Epithelial cell of esophagus (primary cell): ENCODE measurements at regions not wholly inside any gene's neighbourhood (a gene's known extent, or its start where the extent isn't known, plus 50 kb on each side); places are given as distances from the start of the nearest gene placed in this dataset.

Experiments
- DNase-seq: peaks from one replicate; pipeline ENCODE4 v3.0.0; 2010; ENCODE audit warnings: low read depth
- H3K4me3 ChIP-seq: 2 replicates; pipeline ENCODE4 v1.5.1; 2011; ENCODE audit warnings: mild to moderate bottlenecking, low read length, control low read depth
- TF ChIP-seq, protein P1 (sequence below): IDR thresholded peaks from 2 replicates; pipeline ENCODE4 v1.5.1; 2011; ENCODE audit warnings: low read depth, mild to moderate bottlenecking, low read length, control low read depth, inconsistent platforms; ENCODE audit not compliant: insufficient read depth; ENCODE audit errors: missing control alignments

DNA sequence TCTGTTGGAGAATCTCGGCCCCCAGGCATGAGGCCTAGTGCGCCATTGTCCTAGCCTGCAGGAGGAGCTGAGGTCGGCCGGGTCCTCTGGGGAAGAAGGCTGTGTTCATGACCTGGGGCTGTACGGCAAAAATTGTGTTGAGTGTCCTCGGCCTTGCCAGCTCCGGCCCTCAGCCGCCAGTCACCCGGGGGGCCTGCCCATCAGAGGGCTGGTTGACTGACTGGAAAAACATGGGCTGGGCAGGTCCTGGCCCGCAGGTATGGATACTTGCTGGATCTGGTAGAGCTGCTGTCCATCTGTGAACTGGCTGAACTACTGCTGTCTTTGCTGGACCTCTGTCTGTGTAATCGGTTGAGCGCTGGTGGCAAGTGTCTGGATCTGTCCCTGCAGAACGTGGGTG, 136.7 kb upstream of the GAS1 start:
- TF ChIP-seq, protein P1, sequence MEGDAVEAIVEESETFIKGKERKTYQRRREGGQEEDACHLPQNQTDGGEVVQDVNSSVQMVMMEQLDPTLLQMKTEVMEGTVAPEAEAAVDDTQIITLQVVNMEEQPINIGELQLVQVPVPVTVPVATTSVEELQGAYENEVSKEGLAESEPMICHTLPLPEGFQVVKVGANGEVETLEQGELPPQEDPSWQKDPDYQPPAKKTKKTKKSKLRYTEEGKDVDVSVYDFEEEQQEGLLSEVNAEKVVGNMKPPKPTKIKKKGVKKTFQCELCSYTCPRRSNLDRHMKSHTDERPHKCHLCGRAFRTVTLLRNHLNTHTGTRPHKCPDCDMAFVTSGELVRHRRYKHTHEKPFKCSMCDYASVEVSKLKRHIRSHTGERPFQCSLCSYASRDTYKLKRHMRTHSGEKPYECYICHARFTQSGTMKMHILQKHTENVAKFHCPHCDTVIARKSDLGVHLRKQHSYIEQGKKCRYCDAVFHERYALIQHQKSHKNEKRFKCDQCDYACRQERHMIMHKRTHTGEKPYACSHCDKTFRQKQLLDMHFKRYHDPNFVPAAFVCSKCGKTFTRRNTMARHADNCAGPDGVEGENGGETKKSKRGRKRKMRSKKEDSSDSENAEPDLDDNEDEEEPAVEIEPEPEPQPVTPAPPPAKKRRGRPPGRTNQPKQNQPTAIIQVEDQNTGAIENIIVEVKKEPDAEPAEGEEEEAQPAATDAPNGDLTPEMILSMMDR, result no peak
- DNase-seq, result no peak

DNA sequence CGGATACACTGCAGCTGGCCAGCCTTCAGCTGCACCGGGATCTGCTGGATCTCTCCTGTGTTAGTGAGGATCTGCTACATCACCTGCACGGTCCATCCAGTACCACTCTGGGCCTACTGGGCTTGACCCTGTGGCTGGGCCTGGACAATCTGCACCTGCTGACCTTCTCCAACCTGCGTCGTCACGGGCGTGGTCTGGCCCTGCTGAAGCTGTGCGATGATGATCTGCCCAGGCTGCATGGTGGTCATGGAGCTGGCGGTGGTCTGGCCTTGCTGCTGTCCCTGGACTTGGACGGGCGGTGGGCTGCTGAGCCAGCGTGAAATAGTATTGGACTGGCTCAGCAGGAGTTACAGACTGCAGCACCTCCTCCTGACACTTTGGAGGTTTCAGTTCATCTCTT, 137.1 kb upstream of the GAS1 start:
- TF ChIP-seq, protein P1, result no peak
- no peak for DNase-seq
- no peak overlapping the region for H3K4me3 ChIP-seq

More for the DNA sequence above, 136.7 kb upstream of the GAS1 start:
- H3K4me3 ChIP-seq, result no peak overlapping the region

DNA sequence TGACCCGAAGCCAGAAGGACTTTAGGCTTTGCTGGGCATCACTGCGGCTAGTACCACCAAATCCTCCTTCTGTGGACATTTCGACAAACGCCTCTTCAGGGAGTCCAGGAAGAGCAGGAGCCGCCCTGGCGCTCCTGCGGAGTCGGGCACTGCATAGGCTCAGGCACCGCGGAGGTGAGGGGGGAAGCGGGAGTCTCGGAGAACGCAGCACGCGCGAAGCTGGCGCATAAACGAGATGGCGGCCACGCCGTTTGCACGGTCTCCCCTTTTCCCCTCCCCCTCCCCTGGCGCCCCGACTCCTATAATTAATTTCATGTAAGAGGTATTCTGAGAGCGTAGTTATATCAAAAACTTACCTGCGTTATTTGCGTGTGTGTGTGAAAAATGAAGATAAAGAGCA, 137.8 kb upstream of the GAS1 start:
- TF ChIP-seq, protein P1, result no peak
- no peak for DNase-seq

DNA sequence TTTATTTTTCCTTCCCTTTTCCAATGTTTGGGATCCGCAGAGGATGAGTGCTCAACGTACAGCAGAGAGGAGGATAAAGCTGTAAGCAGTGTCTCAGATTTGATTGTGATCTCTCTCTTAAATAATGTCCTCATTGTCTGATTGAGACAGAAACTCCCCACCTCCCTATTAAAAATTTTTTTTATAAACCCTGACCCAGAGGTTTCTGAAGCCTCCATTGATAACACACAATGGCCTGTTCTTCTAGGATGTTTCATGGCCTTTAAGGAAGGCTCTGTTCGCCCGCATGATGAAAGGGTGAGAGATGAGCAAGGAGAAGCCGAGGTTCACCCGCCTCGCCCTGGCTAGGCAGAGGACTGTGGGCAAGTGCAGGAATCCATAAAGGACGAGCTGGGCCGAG, 138.2 kb upstream of the GAS1 start:
- DNase-seq, result no peak
- TF ChIP-seq, protein P1, result no peak
- no peak overlapping the region for H3K4me3 ChIP-seq

More for the DNA sequence above, 137.8 kb upstream of the GAS1 start:
- H3K4me3 ChIP-seq, result no peak overlapping the region

DNA sequence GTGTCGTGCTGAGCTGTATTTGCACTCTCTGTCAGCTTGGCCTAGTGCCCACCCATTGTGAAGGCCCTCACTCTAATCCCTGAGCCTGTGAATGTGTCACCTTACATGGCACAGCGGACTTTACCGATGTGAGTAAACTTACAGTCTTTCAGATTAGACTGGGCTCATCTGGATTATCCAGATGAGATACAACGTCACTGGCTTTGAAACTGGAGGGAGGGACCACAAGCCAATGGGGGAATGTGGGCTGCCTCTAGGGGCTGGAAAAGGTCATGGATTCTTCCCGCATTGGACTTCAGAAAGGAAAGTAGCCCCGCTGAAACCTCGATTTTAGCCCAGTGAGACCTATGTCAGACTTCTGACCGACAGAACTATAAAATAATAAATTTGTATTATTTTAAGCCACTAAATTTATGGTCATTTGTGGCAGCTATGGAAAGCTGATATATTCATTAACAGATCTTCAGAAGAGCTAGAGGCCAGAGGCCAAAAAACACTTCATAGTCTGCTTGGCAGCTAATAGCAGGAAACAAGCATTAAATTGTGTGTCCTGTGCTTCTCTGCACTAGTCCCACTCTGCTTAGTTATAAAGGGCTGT, 139.0 kb upstream of the GAS1 start:
- H3K4me3 ChIP-seq, result no peak overlapping the region
- DNase-seq, result no peak
- TF ChIP-seq, protein P1, result no peak

DNA sequence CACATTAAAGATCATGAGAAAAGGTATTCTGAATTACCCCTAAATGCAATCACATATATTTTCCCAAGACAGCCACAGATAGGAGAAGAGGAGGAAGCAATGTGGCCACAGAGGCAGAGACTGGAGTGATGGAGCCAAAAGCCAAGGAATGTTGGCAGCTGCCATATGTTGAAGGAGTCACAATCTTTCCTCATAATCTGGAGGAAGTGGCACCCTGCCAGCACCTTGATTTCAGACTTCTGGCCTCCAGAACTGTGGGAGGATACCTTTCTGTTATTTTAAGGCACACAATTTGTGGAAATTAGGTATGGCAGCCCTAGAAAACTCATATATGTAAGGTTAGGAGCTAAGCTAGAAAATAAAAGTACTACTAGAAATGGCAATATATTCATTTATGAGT, 139.9 kb upstream of the GAS1 start:
- no peak overlapping the region for H3K4me3 ChIP-seq
- DNase-seq, result no peak
- TF ChIP-seq, protein P1, result no peak

DNA sequence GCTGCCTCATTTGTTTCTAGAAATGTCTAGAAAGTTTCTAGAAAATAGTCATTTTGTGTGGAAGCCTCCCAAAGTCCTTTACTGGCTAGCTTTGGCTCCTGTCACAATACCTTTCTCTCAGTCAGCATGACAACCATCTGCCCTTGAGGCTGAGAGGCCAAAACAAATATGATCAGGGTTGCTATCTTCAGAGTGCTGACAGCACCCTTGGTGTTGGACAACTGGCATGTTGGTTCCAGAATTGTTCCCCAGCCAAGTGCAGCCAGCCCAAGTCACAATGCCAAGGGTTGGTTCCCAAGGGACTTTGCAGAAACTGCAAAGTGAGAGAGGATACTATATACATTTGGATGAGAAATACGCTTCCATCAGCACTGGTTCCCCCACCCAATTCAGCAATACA, 140.9 kb upstream of the GAS1 start:
- DNase-seq, result no peak

More for the DNA sequence above, 140.9 kb upstream of the GAS1 start:
- TF ChIP-seq, protein P1, result no peak
- no peak overlapping the region for H3K4me3 ChIP-seq
